Endodermal cell (in vitro differentiated cells): ENCODE measurements at regions not wholly inside any gene's neighbourhood (a gene's known extent, or its start where the extent isn't known, plus 50 kb on each side); places are given as distances from the start of the nearest gene placed in this dataset.

ENCODE experiments used
- DNase-seq: peaks from one replicate; pipeline ENCODE4 v3.0.0-alpha.2; 2017
- H3K27ac ChIP-seq: 2 replicates; pipeline ENCODE4 v1.5.1; 2013; ENCODE audit warnings: mild to moderate bottlenecking, low read depth, low read length, moderate library complexity
- H3K27me3 ChIP-seq: 2 replicates; pipeline ENCODE4 v1.6.1; 2013; ENCODE audit warnings: mild to moderate bottlenecking, low read length, moderate library complexity; ENCODE audit not compliant: insufficient read depth, control insufficient read depth, poor library complexity, severe bottlenecking
- H3K36me3 ChIP-seq: 2 replicates; pipeline ENCODE4 v1.7.0; 2013; ENCODE audit warnings: mild to moderate bottlenecking, low read length, moderate library complexity; ENCODE audit not compliant: control insufficient read depth, insufficient read depth
- H3K4me1 ChIP-seq: one replicate; pipeline ENCODE4 v1.7.0; 2013; ENCODE audit warnings: low read length; ENCODE audit not compliant: control insufficient read depth, insufficient read depth
- H3K4me3 ChIP-seq: 2 replicates; pipeline ENCODE4 v1.5.1; 2013; ENCODE audit warnings: mild to moderate bottlenecking, low read length, moderate library complexity
- H3K9ac ChIP-seq: 2 replicates; pipeline ENCODE4 v1.6.1; 2013; ENCODE audit warnings: mild to moderate bottlenecking, low read length, moderate library complexity; ENCODE audit not compliant: poor library complexity, severe bottlenecking; ENCODE audit errors: extremely low read depth
- H3K9me3 ChIP-seq: 2 replicates; pipeline ENCODE4 v1.6.1; 2013; ENCODE audit warnings: mild to moderate bottlenecking, low read length, moderate library complexity; ENCODE audit not compliant: control insufficient read depth
- H3K27ac Mint-ChIP-seq: 2 replicates; pipeline ENCODE4 v1.8.0; 2020; ENCODE audit warnings: mixed read lengths
- H3K27me3 Mint-ChIP-seq: 2 replicates; pipeline ENCODE4 v1.8.0; 2021; ENCODE audit warnings: mild to moderate bottlenecking, mixed read lengths; ENCODE audit not compliant: insufficient read depth
- H3K36me3 Mint-ChIP-seq: 2 replicates; pipeline ENCODE4 v1.8.0; 2020; ENCODE audit warnings: low read depth, mixed read lengths
- H3K4me1 Mint-ChIP-seq: 2 replicates; pipeline ENCODE4 v1.8.0; 2020; ENCODE audit warnings: mixed read lengths
- H3K4me3 Mint-ChIP-seq: 2 replicates; pipeline ENCODE4 v1.8.0; 2020; ENCODE audit warnings: mild to moderate bottlenecking, moderate library complexity, mixed read lengths
- H3K9me3 Mint-ChIP-seq: 2 replicates; pipeline ENCODE4 v1.8.0; 2020; ENCODE audit warnings: mild to moderate bottlenecking, mixed read lengths
- WGBS, 2 experiments: methylation state at CpG; one replicate each; pipeline versions ENCODE4 v1.1.5 to v1.1.7; 2013; ENCODE audit warnings: missing lambda C conversion rate in 2 of 2, mixed read lengths in 1 of 2; ENCODE audit not compliant: insufficient coverage in 1 of 2, insufficient read length in 1 of 2; 5-methylcytosine and 5-hydroxymethylcytosine counted together
- TF ChIP-seq, protein P1 (sequence below): fragments of 200-600 bp; sonication (generic); conservative IDR thresholded peaks from 2 replicates; pipeline ENCODE4 v1.5.0; 2021; ENCODE audit warnings: antibody characterized with exemption, mild to moderate bottlenecking

DNA sequence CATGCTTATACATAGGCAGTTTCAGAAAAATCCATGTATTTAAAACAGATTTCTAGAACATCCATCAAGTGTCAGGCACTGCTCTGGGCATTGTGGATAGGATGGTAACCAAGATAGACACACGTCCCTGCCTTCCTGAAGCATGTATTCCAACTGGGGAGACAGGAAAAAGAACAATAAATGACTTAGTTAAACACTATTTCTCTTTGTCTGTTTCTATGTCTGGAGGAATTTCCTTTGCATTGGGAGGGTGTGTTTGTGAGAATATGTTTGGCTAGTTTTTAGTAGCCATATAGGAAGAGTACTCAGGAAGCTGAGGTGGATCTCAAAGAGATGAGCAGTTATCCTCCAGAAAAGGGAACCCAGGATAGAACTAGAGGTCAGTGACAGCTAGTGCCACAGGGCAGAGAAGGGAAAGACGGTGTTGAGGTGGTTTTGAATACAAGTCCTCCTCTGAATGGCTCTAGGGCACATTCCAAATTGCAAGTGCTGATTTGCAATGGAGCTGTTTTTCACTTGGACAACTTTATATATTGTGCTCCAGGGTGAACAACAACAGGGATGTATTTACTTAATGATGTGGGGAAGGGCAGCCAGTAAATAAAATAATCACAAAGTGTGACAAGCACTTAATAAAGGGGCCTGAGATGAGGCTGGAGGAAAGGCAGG lies 144.7 kb upstream of the SHB start:
- Histone ChIP-seq H3K27me3 (peaks cover 8% of the 10 kb centered on the region), H3K4me3 (no peak overlapping the region), H3K9me3 (no peaks in the 10 kb centered on the region), H3K36me3 (no peaks in the 10 kb centered on the region), H3K4me1 (peaks cover 6% of the 10 kb centered on the region), H3K9ac (no peak overlapping the region), H3K27ac (no peak overlapping the region)
- H3K27ac Mint-ChIP-seq: no peak overlapping the region
- no peaks in the 10 kb centered on the region for H3K36me3 Mint-ChIP-seq
- TF ChIP-seq, protein P1, sequence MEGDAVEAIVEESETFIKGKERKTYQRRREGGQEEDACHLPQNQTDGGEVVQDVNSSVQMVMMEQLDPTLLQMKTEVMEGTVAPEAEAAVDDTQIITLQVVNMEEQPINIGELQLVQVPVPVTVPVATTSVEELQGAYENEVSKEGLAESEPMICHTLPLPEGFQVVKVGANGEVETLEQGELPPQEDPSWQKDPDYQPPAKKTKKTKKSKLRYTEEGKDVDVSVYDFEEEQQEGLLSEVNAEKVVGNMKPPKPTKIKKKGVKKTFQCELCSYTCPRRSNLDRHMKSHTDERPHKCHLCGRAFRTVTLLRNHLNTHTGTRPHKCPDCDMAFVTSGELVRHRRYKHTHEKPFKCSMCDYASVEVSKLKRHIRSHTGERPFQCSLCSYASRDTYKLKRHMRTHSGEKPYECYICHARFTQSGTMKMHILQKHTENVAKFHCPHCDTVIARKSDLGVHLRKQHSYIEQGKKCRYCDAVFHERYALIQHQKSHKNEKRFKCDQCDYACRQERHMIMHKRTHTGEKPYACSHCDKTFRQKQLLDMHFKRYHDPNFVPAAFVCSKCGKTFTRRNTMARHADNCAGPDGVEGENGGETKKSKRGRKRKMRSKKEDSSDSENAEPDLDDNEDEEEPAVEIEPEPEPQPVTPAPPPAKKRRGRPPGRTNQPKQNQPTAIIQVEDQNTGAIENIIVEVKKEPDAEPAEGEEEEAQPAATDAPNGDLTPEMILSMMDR: no peak
- WGBS, 2 experiments: 40 to 50% methylated on average over 2 of the region's 2 CpGs
- H3K27me3 Mint-ChIP-seq: peaks cover 87% of the 10 kb centered on the region
- no peak for DNase-seq
- H3K4me1 Mint-ChIP-seq: peaks cover 33% of the 10 kb centered on the region
- H3K4me3 Mint-ChIP-seq: no peak overlapping the region
- H3K9me3 Mint-ChIP-seq: peaks cover 3% of the 10 kb centered on the region

DNA sequence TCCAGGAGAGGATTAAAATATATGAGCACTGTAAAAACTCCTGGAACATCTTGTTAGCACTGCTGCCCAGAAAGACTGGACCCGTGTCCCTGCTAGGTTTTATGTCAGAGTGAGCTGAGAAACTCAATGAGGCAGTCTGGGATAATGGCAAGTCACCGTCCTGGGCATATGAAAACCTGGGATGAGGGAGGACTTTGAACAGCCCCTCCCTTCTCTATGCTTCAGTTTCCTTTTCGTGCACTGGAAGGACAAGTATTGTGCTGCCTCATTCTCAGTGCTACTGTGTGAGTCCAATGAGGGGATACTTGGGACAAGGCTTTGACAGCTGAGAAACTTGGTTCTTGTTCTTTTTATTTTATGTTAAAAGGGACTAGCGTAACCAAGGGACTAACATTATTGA lies 143.0 kb upstream of the SHB start:
- peaks cover 85% of the 10 kb centered on the region for H3K27me3 Mint-ChIP-seq
- Histone ChIP-seq H3K27ac (no peak overlapping the region), H3K9me3 (peaks cover 9% of the 10 kb centered on the region), H3K9ac (no peak overlapping the region), H3K4me3 (no peak overlapping the region), H3K36me3 (no peaks in the 10 kb centered on the region), H3K4me1 (peaks cover 6% of the 10 kb centered on the region), H3K27me3 (peaks cover 8% of the 10 kb centered on the region)
- 40 to 59% methylated on average over 3 to 4 of the region's 4 CpGs for WGBS, 2 experiments
- peaks cover 8% of the 10 kb centered on the region for H3K9me3 Mint-ChIP-seq
- H3K4me3 Mint-ChIP-seq: no peak overlapping the region
- H3K36me3 Mint-ChIP-seq: no peaks in the 10 kb centered on the region
- TF ChIP-seq, protein P1: no peak
- H3K4me1 Mint-ChIP-seq: peaks cover 35% of the 10 kb centered on the region
- DNase-seq: no peak
- H3K27ac Mint-ChIP-seq: no peak overlapping the region

- Histone ChIP-seq H3K4me3 (no peak overlapping the region), H3K9ac (no peak overlapping the region), H3K27me3 (peaks cover 8% of the 10 kb centered on the region), H3K4me1 (peaks cover 6% of the 10 kb centered on the region), H3K9me3 (peaks cover 10% of the 10 kb centered on the region), H3K27ac (no peak overlapping the region), H3K36me3 (no peaks in the 10 kb centered on the region)
- Mint-ChIP-seq H3K36me3 (no peaks in the 10 kb centered on the region), H3K4me3 (no peak overlapping the region), H3K27me3 (peaks cover 79% of the 10 kb centered on the region), H3K4me1 (peaks cover 35% of the 10 kb centered on the region), H3K9me3 (peaks cover 8% of the 10 kb centered on the region), H3K27ac (no peak overlapping the region)
- no peak for DNase-seq
- 81 to 91% methylated on average over 1 of the region's 1 CpG for whole genome bisulfite sequencing, 2 experiments
- TF ChIP-seq, protein P1: no peak
These were observed 142.0 kb upstream of the SHB start for GRCh38 chr9:38211002-38211401.
